Retinal pigment epithelial cell (primary cell): ENCODE measurements at regions not wholly inside any gene's neighbourhood (a gene's known extent, or its start where the extent isn't known, plus 50 kb on each side); places are given as distances from the start of the nearest gene placed in this dataset.

ENCODE experiments used
- DNase-seq: peaks from one replicate; pipeline ENCODE4 v3.0.0-alpha.2; 2010; ENCODE audit warnings: low read depth
- H3K4me3 ChIP-seq: 2 replicates; pipeline ENCODE4 v1.5.1; 2011; ENCODE audit warnings: mild to moderate bottlenecking, low read length, control low read depth, moderate library complexity
- CTCF ChIP-seq: conservative IDR thresholded peaks from 2 replicates; pipeline ENCODE4 v1.5.1; 2011; ENCODE audit warnings: low read depth, low read length, control low read depth, inconsistent platforms

- no peak for DNase-seq
- no peak for TF ChIP-seq CTCF
These were observed 494.7 kb downstream of the NPHP4 start for GRCh38 chr1:5497503-5497902.

GRCh38 chr1:5495596-5496410, 496.4 kb downstream of the NPHP4 start:
- no peak for DNase-seq
- no peak for TF ChIP-seq CTCF
- H3K4me3 ChIP-seq = no peak overlapping the region

More at GRCh38 chr1:5497503-5497902, 494.7 kb downstream of the NPHP4 start:
- no peak overlapping the region for H3K4me3 ChIP-seq

DNA sequence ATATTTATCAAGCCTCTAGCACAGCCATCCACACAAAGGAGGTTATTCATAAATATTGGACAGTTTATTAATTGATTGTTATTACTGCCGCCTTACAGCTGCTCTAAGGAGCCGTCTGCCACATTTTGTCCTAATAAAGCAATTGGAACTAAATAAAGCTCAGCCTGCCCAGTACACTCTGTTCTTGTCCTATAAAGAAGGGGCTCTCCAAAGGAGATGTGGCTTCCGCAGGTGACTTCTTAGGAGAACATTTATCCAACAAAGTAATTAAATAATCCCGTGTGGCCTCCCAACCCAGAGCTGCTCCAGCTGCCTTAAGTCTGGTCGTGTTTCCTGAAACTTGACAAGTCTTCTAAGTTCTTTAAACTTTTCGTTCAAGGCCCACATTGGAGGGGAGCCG, 497.7 kb downstream of the NPHP4 start:
- TF ChIP-seq CTCF = no peak
- DNase-seq = no peak
- H3K4me3 ChIP-seq = no peak overlapping the region

GRCh38 chr1:5493851-5494311, 498.3 kb downstream of the NPHP4 start:
- no peak overlapping the region for H3K4me3 ChIP-seq
- no peak for DNase-seq
- no peak for TF ChIP-seq CTCF

- no peak for DNase-seq
- H3K4me3 ChIP-seq = no peak overlapping the region
- TF ChIP-seq CTCF = no peak
These were observed 498.9 kb downstream of the NPHP4 start for GRCh38 chr1:5493275-5493674.

DNA sequence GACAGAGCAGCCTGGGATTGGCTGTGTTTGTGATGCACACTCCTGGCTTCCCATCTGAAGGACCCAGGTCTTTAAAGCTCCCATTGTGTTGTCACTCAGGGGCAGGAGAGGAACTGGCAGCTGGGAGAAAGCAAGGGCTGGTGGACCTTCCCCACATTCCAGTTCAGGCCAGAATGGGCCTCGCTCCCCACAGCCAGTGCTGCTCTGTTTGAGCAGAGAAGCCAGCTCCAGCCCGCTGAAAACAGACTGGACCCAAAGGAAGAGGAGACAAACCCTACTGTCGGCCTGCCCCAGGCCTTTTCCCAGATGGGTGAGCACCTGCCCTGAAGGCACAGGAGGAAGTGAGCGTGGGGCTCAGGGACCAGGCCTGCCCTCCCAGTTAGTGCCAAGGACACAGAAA, 499.4 kb downstream of the NPHP4 start:
- no peak for DNase-seq
- H3K4me3 ChIP-seq = no peak overlapping the region
- no peak for TF ChIP-seq CTCF
